ENCODE measurements at regions not wholly inside any gene's neighbourhood (a gene's known extent, or its start where the extent isn't known, plus 50 kb on each side); places are given as distances from the start of the nearest gene placed in this dataset.

DNA sequence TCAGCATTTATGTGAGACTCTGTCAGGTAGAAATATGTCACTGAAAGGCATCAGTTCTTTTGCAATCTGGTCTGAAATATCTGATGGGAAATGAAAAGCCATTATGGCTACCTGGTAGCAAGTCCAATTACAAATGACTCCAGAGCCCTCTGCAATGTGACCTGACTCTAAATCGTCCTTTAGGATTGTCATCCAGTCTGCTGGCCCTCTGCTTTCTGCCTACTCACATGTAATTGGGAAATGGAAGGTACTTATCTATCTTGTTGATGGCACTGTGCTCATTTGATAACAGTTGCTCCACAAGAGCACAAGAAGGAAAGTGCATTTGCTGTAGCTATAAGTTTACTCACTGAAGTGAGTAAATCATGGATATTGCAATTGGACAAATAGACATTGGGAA is 799.8 kb downstream of the RAPGEF2 start (continued):
- TF ChIP-seq BRCA1 (IDR thresholded peaks at IDR 0.05; ENCODE audit: low read depth, low read length) (no peak), GABPA (IDR thresholded peaks at IDR 0.05; ENCODE audit: borderline replicate concordance, insufficient read depth, low read length) (no peak)

Measured in H1 (cell line).